GM18511 (cell line): ENCODE measurements at regions not wholly inside any gene's neighbourhood (a gene's known extent, or its start where the extent isn't known, plus 50 kb on each side); places are given as distances from the start of the nearest gene placed in this dataset.

ENCODE experiments used
- ATAC-seq: cut with Tn5 transposase; IDR thresholded peaks from one replicate; pipeline ENCODE4 v1.9.1; 2021; ENCODE audit warnings: mild to moderate bottlenecking, moderate library complexity; ENCODE audit not compliant: unreplicated experiment

DNA sequence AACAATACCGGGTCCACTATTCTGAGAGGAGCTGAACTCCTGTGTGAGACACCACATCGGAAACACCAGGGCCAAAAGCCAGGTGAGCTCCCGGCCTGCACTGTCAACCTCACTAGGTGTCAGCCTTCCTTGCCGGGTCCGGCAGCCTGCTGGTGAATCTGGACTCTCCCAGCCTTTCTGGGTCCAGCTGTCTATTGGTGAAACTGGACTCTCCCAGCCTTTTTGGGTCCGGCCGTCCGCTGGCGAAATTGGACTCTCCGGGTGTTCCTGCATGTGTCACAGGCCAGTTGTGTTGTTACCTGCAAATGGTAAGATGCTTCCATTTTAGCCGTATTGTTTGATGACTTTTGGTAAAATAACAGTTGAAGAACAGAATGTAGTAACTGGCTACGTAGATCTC, 801.5 kb downstream of the CDH9 start:
- ATAC-seq: no peak

DNA sequence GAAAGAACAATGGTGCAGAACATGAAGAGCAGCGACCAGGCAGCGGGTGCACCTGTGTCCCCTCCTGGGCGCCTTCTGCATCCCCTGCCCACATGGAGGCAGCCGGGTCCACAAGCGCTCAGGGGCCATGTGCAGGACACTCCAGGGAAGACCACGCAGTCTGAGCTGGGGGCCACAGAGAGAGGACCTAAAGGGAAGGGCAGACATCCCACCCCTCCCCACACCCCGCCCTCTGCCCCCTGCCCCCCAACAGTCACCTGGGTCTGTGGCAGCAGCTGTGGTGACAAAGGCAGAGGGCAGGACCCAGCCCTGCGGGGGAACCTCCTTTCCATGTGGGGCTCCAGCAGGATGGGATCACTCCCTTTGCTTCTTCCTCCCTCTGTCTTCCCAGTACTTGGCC, 805.7 kb downstream of the CDH9 start:
- no peak for ATAC-seq

DNA sequence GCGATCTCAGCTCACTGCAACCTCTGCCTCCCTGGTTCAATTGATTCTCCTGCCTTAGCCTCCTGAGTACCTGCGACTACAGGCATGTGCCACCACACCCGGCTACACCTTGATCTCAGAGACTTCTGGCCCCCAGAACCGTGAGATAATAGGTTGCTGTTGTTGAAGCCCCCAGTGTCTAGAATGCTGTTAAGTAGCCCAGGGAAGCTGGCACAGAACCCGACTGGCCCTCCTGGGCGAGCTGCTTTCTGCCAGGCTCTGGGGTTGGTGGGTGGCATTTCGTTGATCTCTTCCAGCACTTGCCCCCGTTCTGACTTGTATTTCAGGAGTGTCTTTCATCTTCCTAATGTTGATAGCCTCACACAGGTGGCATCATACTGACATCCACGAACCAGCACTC, 807.1 kb downstream of the CDH9 start:
- ATAC-seq: no peak

DNA sequence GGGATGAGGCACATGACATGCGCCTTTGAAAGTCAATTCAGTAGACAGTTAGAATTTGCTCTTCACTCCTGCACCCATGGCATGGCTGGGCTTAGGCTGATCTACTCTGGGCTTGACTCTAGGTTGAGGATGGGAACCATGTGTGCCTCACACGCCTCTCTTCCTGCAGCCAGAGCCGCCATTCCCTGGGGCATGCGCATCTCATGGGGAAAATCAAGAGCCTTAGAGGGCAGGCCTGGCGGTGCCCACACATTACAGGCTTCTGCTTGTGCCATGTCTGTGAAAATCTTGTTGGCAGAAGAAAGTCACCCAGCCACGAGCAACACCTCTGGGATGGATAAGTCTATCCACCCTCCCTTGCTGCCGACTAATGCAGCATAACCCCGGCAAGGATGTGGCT, 808.5 kb downstream of the CDH9 start:
- no peak for ATAC-seq

DNA sequence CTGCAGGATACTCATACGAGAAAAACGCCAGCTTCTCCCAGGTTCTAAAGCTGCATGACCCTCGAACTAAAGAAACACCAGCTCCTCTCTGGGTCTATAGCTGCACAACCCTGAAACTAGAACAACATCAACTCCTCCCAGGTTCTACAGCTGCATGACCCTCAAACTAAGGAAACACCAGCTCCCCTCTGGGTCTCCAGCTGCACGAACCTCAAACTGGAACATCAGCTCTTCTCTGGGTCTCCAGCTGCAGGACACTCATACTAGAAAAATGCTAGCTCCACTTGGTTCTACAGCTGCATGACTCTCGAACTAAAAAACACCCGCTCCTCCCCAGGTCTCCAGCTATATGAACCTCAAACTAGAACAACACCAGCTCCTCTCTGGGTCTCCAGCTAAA, 811.1 kb downstream of the CDH9 start:
- no peak for ATAC-seq

DNA sequence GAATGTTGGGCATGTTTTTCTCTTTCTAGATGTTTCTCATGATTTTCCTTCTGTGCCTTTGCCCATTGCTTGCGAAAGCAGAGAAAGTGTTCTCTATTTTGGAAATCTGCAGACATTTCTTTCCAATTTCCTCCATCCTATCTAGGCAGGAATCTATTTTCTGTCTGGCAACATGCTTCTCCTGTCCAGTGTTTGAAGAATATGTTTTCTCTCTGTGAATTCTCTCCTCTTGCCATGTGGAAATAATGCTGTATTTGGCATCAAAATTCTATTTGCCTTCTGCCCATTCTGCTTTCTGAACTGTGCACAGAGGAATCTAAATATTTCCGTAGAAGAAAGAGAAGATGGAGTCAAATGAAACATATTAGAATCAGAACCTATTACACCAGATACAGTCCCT, 833.3 kb downstream of the CDH9 start:
- no peak for ATAC-seq

DNA sequence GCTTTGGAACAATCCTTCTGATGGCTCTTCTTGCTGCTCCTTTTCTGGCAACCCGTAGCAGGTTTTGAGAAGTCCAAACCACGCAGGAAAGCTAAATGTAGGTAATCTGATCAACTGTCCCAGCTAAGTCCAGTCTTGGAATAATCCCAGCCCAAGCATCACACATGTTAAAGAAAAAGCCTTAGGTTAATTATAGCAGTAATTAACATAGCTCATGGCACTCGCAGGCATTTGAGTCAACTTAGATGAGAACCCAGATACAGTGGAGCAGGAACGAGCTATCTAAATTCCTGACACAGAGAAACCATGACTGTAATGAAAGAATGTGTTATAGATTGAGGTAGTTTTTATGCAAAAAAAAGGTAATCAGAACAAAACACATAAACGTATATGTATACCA, 844.8 kb downstream of the CDH9 start:
- no peak for ATAC-seq

DNA sequence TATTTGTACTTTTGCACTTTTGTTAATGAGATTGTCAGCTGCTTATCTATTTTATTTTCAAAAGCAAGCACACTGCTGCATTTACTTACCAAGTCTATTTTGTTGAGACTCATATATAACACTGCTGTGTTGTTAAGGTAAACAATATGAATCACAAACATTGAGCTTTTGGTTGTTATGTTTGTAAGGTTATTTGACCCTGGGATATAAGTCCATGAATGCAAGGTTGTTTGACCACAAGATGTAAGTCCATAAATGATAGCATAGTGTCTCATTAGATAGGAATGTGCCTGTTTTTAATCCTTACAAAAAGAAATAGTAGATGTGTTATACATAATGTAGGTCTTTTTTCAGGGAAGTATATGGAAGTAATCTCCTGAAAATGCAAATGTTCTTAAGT, 845.9 kb downstream of the CDH9 start:
- no peak for ATAC-seq

DNA sequence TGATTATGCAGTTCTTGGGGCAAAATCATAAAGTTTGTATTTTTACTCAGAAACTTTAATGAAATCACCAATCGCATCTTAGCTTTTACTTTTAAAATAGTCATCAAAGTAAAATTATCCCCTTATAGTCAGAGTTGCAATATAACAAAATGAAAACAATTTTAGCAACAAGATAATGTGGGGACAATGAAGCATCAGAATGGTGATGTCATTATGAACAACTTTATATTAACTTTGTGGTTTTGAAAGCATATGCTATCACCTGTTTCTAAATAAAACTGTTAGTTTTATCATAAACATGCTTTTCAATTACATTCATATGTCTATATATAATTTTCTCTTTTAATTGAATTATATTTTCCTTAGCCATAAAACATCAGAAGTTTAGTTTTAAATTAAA, 856.8 kb downstream of the CDH9 start:
- no peak for ATAC-seq

DNA sequence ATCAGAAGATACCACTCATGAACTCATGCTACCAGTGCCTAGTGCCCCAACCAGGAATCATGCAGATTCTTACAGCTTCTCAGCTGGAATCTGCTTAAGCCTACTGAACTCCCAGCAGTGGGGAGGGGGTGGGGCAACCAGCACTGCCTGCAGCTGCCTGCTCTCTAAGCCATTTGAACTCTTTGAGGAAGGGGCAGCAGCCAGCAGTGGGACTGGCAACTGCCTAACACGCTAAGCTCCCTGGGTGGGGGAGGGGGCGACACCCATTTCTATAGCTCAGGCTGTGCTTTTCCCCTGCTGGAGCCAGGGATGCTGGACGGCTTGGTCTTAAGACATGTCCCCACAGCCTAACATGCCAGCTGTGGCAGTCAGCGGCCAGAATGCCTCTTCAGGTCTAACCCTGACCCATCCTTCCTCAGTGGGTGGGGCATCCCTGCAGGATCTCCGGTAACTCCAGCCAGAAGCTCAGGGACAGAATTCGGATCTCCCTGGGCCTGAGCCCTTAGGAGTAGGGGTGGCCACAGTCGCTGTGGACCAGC, 889.7 kb downstream of the CDH9 start:
- ATAC-seq: no peak

DNA sequence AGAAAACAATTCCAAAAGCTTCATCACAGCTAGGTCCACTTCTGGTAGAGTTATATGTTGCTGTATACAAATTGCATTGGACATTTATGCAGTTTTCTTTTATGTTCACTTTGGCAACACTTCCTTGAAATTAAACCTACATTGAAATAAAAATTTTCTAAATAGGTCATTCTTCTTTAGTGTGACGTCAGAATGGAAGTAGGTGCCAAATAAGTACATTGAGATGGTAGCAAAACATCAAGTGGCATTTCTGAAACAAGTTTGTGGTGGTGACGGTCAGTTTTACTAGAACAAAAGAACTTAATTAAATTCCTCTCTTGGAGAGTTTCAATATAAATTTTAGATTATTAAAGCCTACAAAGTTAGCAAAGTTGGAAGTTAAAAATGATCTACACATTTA, 895.1 kb downstream of the CDH9 start:
- ATAC-seq: no peak

DNA sequence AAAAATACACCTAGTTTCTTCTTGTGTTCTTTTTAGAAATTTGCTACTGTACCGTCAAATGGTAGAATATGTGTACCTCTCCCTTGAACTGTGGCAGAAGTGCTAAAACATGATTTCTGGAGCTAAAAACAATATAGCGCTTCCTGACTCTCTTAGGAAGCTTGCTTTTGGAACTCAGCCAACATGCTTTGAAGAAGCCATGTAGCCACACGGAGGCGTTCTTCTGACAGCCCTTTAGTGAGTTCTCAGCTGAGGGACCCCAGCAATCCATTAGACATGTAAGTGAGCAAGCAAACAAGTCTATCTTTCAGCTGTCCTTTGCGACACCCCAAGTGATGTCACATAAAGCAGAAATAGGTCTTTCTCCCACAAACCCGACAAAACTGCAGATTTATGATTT, 917.0 kb downstream of the CDH9 start:
- no peak for ATAC-seq

DNA sequence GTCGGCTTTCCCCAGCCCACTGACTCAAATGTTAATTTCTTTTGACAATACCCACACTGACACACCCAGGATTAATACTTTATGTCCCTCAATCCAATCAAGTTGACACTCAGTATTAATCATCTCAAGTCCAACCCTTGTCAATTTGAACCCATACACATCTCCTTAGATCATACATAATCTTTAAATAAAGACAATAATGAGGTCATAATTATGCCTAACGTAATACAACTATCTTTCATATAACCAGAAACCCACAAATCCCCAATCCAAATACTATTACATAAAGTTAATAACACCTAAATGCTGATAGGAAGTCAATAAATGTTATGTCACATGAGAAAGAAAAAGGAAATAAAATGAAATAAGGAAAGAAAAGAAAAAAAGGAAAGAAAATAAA, 934.2 kb downstream of the CDH9 start:
- no peak for ATAC-seq

DNA sequence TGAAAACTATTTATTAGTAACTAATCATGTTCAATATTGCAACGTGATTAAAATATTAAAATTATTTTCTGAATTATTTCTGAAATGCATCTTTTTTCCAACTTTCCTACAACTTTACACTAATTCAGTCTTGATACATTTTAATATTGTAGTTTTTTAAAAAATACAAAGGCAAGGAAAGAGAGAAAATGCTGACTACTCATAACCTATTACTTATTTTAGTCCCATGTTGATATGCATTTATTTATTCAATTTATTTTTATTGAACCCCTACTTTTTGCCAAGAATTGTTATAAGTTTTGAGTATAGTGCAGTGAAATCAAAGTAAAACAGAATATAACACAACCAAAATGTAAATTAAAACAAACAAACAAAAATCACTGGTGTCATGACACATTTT, 978.2 kb downstream of the CDH9 start:
- no peak for ATAC-seq

DNA sequence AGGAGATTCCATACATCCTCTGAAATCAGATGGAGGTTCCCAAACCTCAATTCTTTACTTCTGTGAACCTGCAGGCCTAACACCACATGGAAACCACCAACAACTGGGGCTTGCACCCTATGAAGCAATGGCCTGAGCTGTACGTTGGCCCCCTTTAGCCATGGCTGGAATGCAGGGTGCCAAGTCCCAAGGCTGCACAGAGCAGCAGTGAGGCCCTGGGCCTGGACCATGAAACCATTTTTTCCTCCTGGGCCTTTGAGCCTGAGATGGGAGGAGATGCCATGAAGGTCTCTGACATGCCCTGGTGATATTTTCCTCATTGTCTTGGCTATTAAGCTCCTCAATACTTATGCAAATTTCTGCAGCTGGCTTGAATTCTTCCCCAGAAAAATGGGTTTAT, 983.8 kb downstream of the CDH9 start:
- ATAC-seq: no peak

DNA sequence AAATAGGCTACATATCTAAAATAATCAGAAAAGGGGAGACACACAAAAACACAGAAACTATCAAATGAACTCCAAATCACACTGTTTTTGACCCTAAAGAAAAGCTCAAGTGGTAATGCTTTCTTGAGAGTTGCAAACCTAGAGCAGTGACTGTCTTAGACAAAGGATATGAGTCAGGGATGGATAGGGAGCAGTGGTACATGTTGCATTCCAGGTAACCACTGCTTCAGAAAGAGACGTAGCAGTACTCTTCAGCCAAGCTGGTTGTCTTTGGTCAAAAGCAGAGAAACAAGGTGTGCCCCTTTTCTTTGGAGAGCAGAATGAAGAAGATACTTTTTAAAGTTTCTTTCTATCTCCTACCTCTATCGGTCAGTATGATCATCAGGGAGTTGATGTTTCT, 1003.6 kb downstream of the CDH9 start:
- no peak for ATAC-seq

DNA sequence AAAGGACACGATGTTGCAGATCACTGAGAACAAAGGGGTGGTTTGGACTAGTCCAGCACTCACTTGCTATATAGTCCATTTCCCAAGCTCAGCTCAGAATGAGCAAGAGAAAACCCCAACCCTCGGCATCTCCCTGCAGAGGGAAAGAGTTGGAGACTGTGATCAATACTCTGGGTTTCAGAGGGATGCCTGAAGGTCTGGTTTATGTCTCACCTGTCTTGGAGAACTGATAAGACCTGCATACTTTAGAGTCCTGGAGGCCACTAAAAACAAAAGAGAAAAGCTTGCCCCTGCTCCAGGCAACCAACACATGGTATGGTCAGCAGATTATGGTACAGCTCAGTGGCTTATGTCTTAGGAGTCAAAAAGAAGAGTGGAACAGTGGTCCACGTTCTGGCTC, 1006.9 kb downstream of the CDH9 start:
- ATAC-seq: no peak

DNA sequence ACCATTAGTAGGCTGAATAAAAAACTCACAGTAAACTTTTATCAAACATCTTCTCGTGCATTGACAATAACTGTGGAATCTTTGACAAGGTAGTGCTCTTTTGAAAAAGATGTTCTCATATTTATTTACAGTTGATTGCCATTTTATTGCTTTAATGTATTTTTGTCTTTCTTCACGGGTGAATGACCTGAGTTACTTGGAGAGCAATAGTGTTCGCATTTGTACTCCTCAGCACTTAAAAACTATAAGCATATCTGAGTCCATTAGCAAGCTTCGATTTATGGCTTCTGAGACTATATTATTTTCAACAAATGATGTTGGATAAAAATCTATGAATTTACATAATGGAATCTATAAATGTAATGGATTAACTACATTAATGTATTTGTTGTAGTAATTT, 1012.3 kb downstream of the CDH9 start:
- no peak for ATAC-seq

DNA sequence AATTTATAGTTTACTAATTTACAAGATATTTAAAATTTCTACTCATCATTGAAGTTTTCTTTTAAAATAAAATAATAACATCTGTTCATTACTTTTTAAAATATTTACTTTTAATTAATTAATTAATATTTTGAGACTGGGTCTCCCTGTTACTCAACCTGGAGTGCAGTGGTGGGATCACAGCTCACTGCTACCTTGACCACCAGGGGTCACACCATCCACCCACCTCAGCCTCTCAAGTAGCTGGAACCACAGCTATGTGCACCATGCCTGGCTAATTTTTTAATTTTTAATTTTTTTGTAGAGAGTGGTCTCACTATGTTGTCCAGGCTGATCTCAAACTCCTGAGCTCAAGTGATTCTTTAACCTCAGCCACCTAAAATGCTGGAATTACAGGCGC, 1013.6 kb downstream of the CDH9 start:
- no peak for ATAC-seq

DNA sequence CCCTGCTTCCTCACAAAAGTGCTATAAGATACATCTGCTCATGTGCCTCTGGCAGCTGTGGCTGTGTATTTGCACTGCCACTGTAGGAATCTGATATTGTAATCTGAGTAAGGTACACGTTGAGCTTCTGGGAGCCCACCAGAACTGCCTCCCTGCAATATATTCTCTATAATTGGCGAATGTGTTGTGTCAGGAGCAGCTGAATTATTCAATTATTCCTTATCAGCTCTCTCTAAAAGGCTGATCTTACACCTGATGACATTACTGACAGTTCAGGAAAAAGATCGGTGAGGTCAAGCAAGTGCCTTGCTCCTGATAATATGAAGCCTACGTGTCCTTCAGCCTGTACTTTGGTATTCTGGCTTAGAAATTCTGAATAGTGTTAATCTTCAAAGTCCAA, 1015.0 kb downstream of the CDH9 start:
- ATAC-seq: no peak

DNA sequence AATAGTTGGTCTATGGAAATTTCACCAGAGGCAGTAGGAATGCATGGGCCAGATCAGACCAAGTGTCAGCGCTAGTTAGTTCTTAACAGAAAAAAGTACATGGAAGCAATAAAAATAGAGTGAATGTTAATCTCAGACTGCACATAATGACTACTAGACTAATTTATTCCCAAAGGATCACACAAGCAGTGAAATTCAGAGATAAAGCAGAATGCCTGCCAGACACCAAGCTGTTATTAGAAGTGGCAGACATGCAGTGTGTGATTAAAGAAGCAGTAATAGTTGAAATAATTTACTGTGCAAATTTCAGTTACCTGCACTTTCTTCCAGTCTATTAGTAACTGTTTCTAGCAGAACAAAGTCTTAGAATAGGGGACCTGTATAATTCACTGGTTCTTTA, 1024.2 kb downstream of the CDH9 start:
- no peak for ATAC-seq

DNA sequence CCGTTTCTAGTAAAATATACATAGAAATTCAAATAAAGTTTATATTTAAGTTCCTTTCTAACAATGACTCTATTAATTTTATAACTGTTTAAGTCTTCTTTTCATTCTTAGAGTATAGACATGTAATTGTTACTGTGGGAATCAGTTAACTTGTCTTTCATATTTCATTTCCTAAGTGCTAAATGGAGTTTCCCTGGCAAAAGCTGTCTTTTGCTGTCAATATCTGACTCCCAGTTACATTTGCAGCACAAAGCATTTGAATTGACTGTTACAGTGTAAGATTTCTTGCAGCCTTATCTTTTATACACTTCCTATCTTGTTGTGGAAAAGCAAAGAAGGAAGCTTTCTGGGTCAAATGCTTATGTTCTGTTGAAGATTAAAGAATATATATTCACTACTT, 1026.3 kb downstream of the CDH9 start:
- no peak for ATAC-seq

DNA sequence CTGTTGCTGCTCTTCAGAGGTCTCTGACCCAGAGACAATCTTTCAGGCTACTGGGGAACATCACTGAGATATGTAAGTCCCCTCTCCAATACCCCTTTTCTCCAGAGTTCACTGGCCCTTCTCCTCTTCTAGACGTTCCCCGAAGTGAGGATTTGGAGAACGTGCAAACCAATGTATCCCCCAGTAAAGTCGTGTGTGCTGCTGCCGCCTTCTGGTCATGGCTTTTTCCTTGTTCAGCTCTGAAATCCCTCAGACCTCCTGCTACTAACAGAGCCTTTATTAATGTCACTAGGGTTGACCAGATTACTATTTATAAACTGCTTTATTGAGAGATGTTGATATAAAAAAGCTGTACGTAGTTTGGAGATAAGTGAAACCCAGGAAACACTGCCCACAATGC, 1028.6 kb downstream of the CDH9 start:
- no peak for ATAC-seq

DNA sequence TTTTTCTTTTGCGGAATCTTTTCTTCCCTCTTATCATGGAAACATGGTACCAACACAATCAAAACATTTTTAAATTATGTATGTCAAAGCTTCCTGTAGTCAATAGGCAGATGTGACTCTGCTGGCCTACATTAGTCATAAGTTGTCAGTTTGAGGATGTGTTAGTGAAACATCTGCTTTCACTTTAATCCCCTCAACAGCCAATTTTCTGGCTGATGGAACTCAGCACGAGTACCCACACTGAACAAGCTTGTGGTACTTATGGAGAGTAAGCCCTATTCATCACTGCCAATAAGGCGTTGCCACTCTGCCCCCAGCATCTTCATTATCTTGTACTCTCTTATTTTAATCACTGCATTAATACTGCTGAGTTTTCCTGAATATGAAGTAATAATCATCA, 1034.4 kb downstream of the CDH9 start:
- ATAC-seq: no peak
